Caco-2 (cell line): ENCODE measurements at regions not wholly inside any gene's neighbourhood (a gene's known extent, or its start where the extent isn't known, plus 50 kb on each side); places are given as distances from the start of the nearest gene placed in this dataset.

Source experiments
- BruUV-seq: library from RNA; stranded (reverse); fragments of 400-500 nt; replicated peaks from 2 replicates; lab custom pipeline; 2021; lab: Mats Ljungman, UMichigan
- CTCF ChIA-PET: fragments of 300-600 bp; sonication (Branson Sonifier 250); formaldehyde crosslinking; loops from one replicate; lab custom pipeline; 2022; ENCODE audit warnings: antibody characterized with exemption; lab: Charles Lee
- POLR2A ChIA-PET: fragments of 300-600 bp; sonication (Branson Sonifier 250); formaldehyde crosslinking; loops from one replicate; lab custom pipeline; 2022; ENCODE audit warnings: antibody characterized with exemption; lab: Charles Lee
- DNase-seq, 2 experiments: peaks; one replicate each; pipeline versions ENCODE4 v3.0.0 to v3.0.0-alpha.2; 2020 to 2022
- H3K27me3 ChIP-seq: replicated peaks from 2 replicates; pipeline ENCODE4 v1.6.0; 2011; ENCODE audit warnings: low read length; ENCODE audit not compliant: control insufficient read depth, insufficient read depth
- H3K36me3 ChIP-seq: 2 replicates; pipeline ENCODE4 v1.5.1; 2011; ENCODE audit warnings: low read length; ENCODE audit not compliant: control insufficient read depth, insufficient read depth
- H3K4me1 ChIP-seq: fragments of 250-450 bp; sonication (Bioruptor Pico); 2 replicates; pipeline ENCODE4 v1.5.1; 2020; ENCODE audit warnings: mild to moderate bottlenecking
- H3K4me3 ChIP-seq: 2 replicates; pipeline ENCODE4 v1.5.1; 2011; ENCODE audit warnings: low read depth, mild to moderate bottlenecking, control low read depth, low read length
- H3K9me3 ChIP-seq: fragments of 250-450 bp; sonication (Bioruptor Pico); 2 replicates; pipeline ENCODE4 v1.5.1; 2020; ENCODE audit warnings: mild to moderate bottlenecking, moderate library complexity
- H3K27ac Mint-ChIP-seq: one replicate; pipeline ENCODE4 v1.8.0; 2022; ENCODE audit warnings: mixed read lengths; ENCODE audit not compliant: unreplicated experiment
- H3K27me3 Mint-ChIP-seq: one replicate; pipeline ENCODE4 v1.8.0; 2022; ENCODE audit warnings: mixed read lengths; ENCODE audit not compliant: insufficient read depth, unreplicated experiment
- H3K36me3 Mint-ChIP-seq: one replicate; pipeline ENCODE4 v1.8.0; 2022; ENCODE audit warnings: mild to moderate bottlenecking, mixed read lengths; ENCODE audit not compliant: insufficient read depth, unreplicated experiment
- H3K4me1 Mint-ChIP-seq: one replicate; pipeline ENCODE4 v1.8.0; 2022; ENCODE audit warnings: low read depth, mixed read lengths; ENCODE audit not compliant: unreplicated experiment
- H3K4me3 Mint-ChIP-seq: one replicate; pipeline ENCODE4 v1.8.0; 2022; ENCODE audit warnings: mild to moderate bottlenecking, moderate library complexity, mixed read lengths; ENCODE audit not compliant: unreplicated experiment
- H3K9me3 Mint-ChIP-seq: one replicate; pipeline ENCODE4 v1.8.0; 2022; ENCODE audit warnings: mixed read lengths; ENCODE audit not compliant: unreplicated experiment
- intact Hi-C: fragments of 100-400 bp; cut with micrococcal nuclease; formaldehyde crosslinking; loops from one replicate; pipeline ENCODE4 v1.10.0; 2022; ENCODE audit not compliant: unreplicated experiment
- TF ChIP-seq, protein P1 (sequence below), 2 experiments: fragments of 200-600 bp in 1 of 2; IDR thresholded peaks; 1 replicate in 1 of 2; 2 replicates in 1 of 2; pipeline versions ENCODE4 v1.5.1 to v1.8.0; 2011 to 2022; ENCODE audit warnings: antibody characterized with exemption in 1 of 2, control low read depth in 1 of 2, inconsistent platforms in 1 of 2, low read depth in 1 of 2, low read length in 1 of 2, mild to moderate bottlenecking in 1 of 2, moderate library complexity in 1 of 2; ENCODE audit not compliant: insufficient read depth in 1 of 2, severe bottlenecking in 1 of 2, unreplicated experiment in 1 of 2

- Histone ChIP-seq H3K9me3 (no peaks in the 10 kb centered on the region), H3K36me3 (no peaks in the 10 kb centered on the region), H3K4me3 (no peak overlapping the region), H3K4me1 (no peaks in the 10 kb centered on the region), H3K27me3 (no peaks in the 10 kb centered on the region)
- no peaks in the 10 kb centered on the region for H3K36me3 Mint-ChIP-seq
- H3K27ac Mint-ChIP-seq = no peak overlapping the region
- H3K4me3 Mint-ChIP-seq = no peak overlapping the region
- DNase-seq = no peak
- H3K9me3 Mint-ChIP-seq = peaks cover 7% of the 10 kb centered on the region
- intact Hi-C loops = no loop called here
- BruUV-seq = no TSS peak
- no peaks in the 10 kb centered on the region for H3K4me1 Mint-ChIP-seq
- ChIA-PET CTCF (no interaction called here), POLR2A (no interaction called here)
- H3K27me3 Mint-ChIP-seq = no peaks in the 10 kb centered on the region
- TF ChIP-seq, protein P1, sequence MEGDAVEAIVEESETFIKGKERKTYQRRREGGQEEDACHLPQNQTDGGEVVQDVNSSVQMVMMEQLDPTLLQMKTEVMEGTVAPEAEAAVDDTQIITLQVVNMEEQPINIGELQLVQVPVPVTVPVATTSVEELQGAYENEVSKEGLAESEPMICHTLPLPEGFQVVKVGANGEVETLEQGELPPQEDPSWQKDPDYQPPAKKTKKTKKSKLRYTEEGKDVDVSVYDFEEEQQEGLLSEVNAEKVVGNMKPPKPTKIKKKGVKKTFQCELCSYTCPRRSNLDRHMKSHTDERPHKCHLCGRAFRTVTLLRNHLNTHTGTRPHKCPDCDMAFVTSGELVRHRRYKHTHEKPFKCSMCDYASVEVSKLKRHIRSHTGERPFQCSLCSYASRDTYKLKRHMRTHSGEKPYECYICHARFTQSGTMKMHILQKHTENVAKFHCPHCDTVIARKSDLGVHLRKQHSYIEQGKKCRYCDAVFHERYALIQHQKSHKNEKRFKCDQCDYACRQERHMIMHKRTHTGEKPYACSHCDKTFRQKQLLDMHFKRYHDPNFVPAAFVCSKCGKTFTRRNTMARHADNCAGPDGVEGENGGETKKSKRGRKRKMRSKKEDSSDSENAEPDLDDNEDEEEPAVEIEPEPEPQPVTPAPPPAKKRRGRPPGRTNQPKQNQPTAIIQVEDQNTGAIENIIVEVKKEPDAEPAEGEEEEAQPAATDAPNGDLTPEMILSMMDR (IDR thresholded peaks at IDR 0.05; ENCODE audit: insufficient read depth in 1 of 2, low read depth in 1 of 2, low read length in 1 of 2, severe bottlenecking in 1 of 2, unreplicated experiment in 1 of 2) = no peak
Observed at GRCh38 chr1:14487671-14488070, 110.8 kb upstream of the KAZN start.

DNA sequence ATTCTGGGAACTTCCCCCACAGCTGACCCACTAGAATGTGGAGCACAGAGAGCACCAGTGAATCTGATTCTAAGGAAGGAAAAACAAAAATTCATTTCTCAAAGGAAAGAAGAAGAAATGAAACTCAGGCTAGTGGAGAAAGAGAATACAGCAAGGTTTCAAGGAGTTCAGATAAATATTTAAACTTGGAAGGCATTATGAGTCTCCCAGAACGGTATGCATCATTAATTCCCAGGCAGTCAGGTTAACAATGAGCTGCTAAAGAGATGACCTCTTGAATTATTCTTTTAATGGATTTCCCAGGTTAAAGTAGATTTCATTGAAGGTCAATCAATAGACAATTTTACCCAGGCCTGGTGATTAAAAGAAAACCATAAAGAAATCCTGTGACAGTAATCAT lies 103.6 kb upstream of the KAZN start:
- Histone ChIP-seq H3K4me1 (no peaks in the 10 kb centered on the region), H3K9me3 (no peaks in the 10 kb centered on the region), H3K36me3 (no peaks in the 10 kb centered on the region), H3K27me3 (no peaks in the 10 kb centered on the region), H3K4me3 (no peak overlapping the region)
- H3K36me3 Mint-ChIP-seq = no peaks in the 10 kb centered on the region
- TF ChIP-seq, protein P1 (IDR thresholded peaks at IDR 0.05; ENCODE audit: insufficient read depth in 1 of 2, low read depth in 1 of 2, low read length in 1 of 2, severe bottlenecking in 1 of 2, unreplicated experiment in 1 of 2) = no peak
- H3K27ac Mint-ChIP-seq = no peak overlapping the region
- BruUV-seq = no TSS peak
- POLR2A ChIA-PET = no interaction called here
- CTCF ChIA-PET = no interaction called here
- DNase-seq = no peak
- no peak overlapping the region for H3K4me3 Mint-ChIP-seq
- H3K4me1 Mint-ChIP-seq = no peaks in the 10 kb centered on the region
- intact Hi-C loops = no loop called here
- peaks cover 4% of the 10 kb centered on the region for H3K27me3 Mint-ChIP-seq
- peaks cover 13% of the 10 kb centered on the region for H3K9me3 Mint-ChIP-seq

- H3K36me3 Mint-ChIP-seq = no peaks in the 10 kb centered on the region
- Histone ChIP-seq H3K36me3 (no peaks in the 10 kb centered on the region), H3K4me1 (no peaks in the 10 kb centered on the region), H3K9me3 (no peaks in the 10 kb centered on the region), H3K27me3 (no peaks in the 10 kb centered on the region), H3K4me3 (no peak overlapping the region)
- H3K9me3 Mint-ChIP-seq = peaks cover 13% of the 10 kb centered on the region
- TF ChIP-seq, protein P1 (IDR thresholded peaks at IDR 0.05; ENCODE audit: insufficient read depth in 1 of 2, low read depth in 1 of 2, low read length in 1 of 2, severe bottlenecking in 1 of 2, unreplicated experiment in 1 of 2) = no peak
- no peaks in the 10 kb centered on the region for H3K4me1 Mint-ChIP-seq
- intact Hi-C loops = no loop called here
- CTCF ChIA-PET = no interaction called here
- DNase-seq = no peak
- no TSS peak for BruUV-seq
- peaks cover 4% of the 10 kb centered on the region for H3K27me3 Mint-ChIP-seq
- H3K4me3 Mint-ChIP-seq = no peak overlapping the region
- H3K27ac Mint-ChIP-seq = no peak overlapping the region
- POLR2A ChIA-PET = no interaction called here
Observed at GRCh38 chr1:14495381-14495780, 103.1 kb upstream of the KAZN start.
